Progenitor cell of endocrine pancreas (in vitro differentiated cells): ENCODE measurements at regions not wholly inside any gene's neighbourhood (a gene's known extent, or its start where the extent isn't known, plus 50 kb on each side); places are given as distances from the start of the nearest gene placed in this dataset.

Source experiments
- DNase-seq: peaks from one replicate; pipeline ENCODE4 v3.0.0; 2021; ENCODE audit warnings: low spot score; ENCODE audit not compliant: unreplicated experiment
- H3K27ac Mint-ChIP-seq: 2 replicates; pipeline ENCODE4 v1.8.0; 2021; ENCODE audit warnings: mild to moderate bottlenecking, moderate library complexity, mixed read lengths
- H3K27me3 Mint-ChIP-seq: 2 replicates; pipeline ENCODE4 v1.8.0; 2021; ENCODE audit warnings: mixed read lengths
- H3K36me3 Mint-ChIP-seq: 2 replicates; pipeline ENCODE4 v1.8.0; 2022; ENCODE audit warnings: mixed read lengths; ENCODE audit not compliant: insufficient read depth
- H3K4me1 Mint-ChIP-seq: 2 replicates; pipeline ENCODE4 v1.8.0; 2021; ENCODE audit warnings: low read depth, mixed read lengths
- H3K4me3 Mint-ChIP-seq: 2 replicates; pipeline ENCODE4 v1.8.0; 2021; ENCODE audit warnings: low read depth, mild to moderate bottlenecking, moderate library complexity, mixed read lengths
- H3K9me3 Mint-ChIP-seq: 2 replicates; pipeline ENCODE4 v1.8.0; 2021; ENCODE audit warnings: low read depth, mixed read lengths
- TF ChIP-seq, protein P1 (sequence below): fragments of 200-600 bp; sonication (generic); IDR thresholded peaks from one replicate; pipeline ENCODE4 v1.5.0; 2021; ENCODE audit warnings: antibody characterized with exemption, mild to moderate bottlenecking; ENCODE audit not compliant: unreplicated experiment

DNA sequence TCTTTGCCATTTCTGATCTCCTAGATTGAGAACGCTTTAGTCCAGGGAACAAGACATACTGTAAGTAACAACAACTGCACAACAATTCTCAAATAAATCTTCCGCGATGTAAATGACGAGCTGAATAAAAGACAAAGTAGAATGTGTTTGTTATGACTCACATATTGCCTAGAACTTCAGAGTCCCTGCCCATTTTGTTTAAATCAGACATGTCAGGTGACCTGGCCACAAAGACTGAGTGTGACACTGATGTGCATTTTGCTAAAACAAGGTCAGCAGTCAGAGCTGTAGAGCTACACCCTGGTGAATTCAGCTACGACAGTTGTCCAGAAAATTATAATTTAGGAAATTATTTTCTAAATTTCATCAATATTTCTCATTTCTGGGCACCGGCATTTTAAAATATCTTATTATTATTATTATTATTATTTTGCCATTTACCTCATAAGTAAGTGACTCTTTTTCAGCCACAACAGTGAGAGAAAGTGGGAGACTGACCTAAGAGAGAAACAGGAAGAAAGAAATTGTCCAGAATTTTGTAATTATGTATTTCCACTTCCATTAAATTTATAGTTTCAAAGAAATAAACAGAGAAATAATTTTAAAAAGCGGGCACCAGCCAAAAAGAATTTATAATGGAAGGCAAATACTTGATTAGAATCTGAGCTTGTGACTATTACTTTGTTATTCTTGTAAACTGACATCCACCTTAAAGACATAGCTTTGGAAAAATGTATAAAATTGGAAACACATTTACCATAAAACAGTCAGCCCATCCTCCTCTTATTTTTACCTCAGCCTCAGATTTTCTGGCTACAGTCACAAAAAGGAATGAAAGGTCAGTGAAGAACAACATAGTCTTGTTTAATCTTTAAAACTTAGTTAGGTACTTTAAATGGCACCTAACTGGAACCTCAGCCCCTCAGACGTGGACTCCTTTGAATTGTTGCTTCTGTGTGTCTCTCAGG, 157.0 kb upstream of the CITED2 start:
- Mint-ChIP-seq H3K27ac (peak overlapping the region; percentile 18), H3K27me3 (no peaks in the 10 kb centered on the region), H3K4me3 (no peak overlapping the region), H3K36me3 (no peaks in the 10 kb centered on the region), H3K9me3 (peaks cover 6% of the 10 kb centered on the region), H3K4me1 (peaks cover 22% of the 10 kb centered on the region)
- DNase-seq = no peak
- TF ChIP-seq, protein P1, sequence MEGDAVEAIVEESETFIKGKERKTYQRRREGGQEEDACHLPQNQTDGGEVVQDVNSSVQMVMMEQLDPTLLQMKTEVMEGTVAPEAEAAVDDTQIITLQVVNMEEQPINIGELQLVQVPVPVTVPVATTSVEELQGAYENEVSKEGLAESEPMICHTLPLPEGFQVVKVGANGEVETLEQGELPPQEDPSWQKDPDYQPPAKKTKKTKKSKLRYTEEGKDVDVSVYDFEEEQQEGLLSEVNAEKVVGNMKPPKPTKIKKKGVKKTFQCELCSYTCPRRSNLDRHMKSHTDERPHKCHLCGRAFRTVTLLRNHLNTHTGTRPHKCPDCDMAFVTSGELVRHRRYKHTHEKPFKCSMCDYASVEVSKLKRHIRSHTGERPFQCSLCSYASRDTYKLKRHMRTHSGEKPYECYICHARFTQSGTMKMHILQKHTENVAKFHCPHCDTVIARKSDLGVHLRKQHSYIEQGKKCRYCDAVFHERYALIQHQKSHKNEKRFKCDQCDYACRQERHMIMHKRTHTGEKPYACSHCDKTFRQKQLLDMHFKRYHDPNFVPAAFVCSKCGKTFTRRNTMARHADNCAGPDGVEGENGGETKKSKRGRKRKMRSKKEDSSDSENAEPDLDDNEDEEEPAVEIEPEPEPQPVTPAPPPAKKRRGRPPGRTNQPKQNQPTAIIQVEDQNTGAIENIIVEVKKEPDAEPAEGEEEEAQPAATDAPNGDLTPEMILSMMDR = no peak

DNA sequence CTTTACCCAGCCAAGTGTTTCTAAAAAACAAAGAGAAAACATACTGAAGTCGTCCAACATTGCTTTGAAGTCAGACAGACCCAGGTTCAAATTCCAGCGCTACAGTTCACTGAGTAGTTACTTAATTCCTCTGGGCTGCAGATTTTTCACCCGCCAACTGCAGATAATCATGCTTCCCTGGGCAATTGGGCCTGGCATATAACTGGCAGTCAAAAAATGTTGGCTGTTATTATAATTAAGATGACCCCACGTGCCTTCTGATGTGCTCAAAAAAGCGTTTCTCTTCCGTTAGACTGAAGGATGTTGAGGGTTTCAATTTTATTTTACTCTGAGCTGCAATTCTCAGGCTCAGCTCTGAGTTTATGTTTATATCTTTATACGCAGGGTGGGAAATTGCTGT, 156.1 kb upstream of the CITED2 start:
- Mint-ChIP-seq H3K9me3 (peaks cover 6% of the 10 kb centered on the region), H3K27ac (peak overlapping the region; percentile 9), H3K4me3 (no peak overlapping the region), H3K36me3 (no peaks in the 10 kb centered on the region), H3K27me3 (no peaks in the 10 kb centered on the region), H3K4me1 (peaks cover 18% of the 10 kb centered on the region)
- no peak for DNase-seq
- TF ChIP-seq, protein P1 = no peak

DNA sequence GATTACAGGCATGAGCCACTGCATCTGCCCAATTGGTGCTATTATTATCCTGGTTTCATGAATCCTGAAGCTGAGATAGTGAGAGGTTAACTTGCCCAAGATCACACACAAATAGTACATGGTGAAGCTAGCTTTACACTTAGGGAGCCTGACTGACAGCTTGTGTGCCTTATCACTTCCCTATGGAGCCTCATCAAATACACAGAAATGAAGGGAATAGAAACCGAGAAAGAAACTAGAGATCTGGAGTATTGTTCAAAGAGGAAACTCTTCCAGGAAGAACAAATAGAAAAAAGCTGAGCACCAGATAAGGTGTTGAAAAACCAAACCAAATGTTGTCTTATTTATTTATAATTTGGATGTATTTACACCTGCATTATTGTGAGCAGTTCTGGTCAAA, 155.0 kb upstream of the CITED2 start:
- Mint-ChIP-seq H3K36me3 (no peaks in the 10 kb centered on the region), H3K9me3 (peaks cover 6% of the 10 kb centered on the region), H3K27me3 (no peaks in the 10 kb centered on the region), H3K27ac (no peak overlapping the region), H3K4me1 (peaks cover 13% of the 10 kb centered on the region), H3K4me3 (no peak overlapping the region)
- DNase-seq = no peak
- TF ChIP-seq, protein P1 = no peak

DNA sequence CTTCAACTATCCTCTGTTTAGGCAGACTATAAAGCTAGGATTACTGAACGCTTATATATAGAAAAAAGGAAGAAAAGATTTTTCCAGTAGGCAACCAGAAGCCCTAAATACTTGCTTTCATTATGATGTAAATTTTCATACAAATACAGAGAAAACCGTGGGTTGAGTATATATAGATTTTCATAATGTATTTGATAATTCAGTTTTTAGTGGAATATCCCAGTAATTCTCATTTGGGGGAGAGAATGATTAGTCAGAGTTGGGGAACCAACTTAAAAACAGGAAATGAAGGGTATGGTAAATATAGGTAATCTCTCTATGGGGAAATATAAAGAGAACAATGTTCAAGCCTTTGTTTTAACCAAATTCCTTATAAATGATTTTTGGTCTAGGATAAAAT, 154.0 kb upstream of the CITED2 start:
- H3K27ac Mint-ChIP-seq = no peak overlapping the region
- no peak overlapping the region for H3K4me3 Mint-ChIP-seq
- no peaks in the 10 kb centered on the region for H3K36me3 Mint-ChIP-seq
- peaks cover 6% of the 10 kb centered on the region for H3K9me3 Mint-ChIP-seq
- no peak for DNase-seq
- peaks cover 6% of the 10 kb centered on the region for H3K4me1 Mint-ChIP-seq
- TF ChIP-seq, protein P1 = no peak
- H3K27me3 Mint-ChIP-seq = no peaks in the 10 kb centered on the region

DNA sequence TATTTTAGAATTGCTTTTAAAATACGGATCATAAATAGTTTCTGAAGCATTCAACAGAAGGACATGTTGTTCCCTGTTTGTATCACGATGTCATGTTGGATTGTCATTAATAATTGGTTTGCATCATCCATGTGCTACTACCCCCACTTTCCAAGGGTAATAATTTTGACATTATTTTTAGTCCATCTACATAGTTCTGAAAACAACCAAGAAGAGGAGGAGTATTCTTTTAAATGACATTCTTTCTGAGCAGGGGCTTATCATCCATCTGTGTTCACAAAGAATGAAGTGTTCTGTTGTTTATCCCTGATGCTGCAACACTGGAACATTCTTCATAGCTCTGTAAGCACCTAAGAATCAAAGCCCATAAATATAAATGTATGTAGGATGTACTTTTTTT, 151.0 kb upstream of the CITED2 start:
- Mint-ChIP-seq H3K9me3 (peaks cover 6% of the 10 kb centered on the region), H3K36me3 (no peaks in the 10 kb centered on the region), H3K27ac (no peak overlapping the region), H3K4me1 (no peaks in the 10 kb centered on the region), H3K4me3 (no peak overlapping the region), H3K27me3 (no peaks in the 10 kb centered on the region)
- DNase-seq = no peak
- TF ChIP-seq, protein P1 = no peak
